ENCODE measurements at regions not wholly inside any gene's neighbourhood (a gene's known extent, or its start where the extent isn't known, plus 50 kb on each side); places are given as distances from the start of the nearest gene placed in this dataset.

DNA sequence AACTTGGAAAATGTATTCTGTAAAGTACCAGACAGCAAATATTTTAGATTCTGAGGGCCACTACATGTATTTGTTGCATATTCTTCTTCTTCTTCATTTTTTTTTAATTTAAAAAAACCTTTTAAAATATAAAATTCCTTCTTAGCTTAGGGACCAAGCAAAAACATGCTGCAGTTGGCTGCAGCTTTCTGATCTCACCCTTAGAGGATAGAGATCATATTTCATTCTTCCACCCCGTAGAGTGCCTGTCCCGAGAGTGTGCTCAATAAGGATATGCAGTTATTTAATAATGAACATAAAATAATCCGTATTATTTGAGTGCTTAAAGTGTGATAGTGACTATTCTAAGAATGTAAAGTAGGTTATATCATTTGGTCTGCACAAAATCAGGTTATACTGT is 204.2 kb upstream of the CD180 start:
- H3K4me1 ChIP-seq = no peaks in the 10 kb centered on the region
- H3K27ac ChIP-seq = no peak overlapping the region
- no peak for DNase-seq
- no peaks in the 10 kb centered on the region for H3K27me3 ChIP-seq
- H3K36me3 ChIP-seq = no peaks in the 10 kb centered on the region
- H3K9me3 ChIP-seq = no peaks in the 10 kb centered on the region
- intact Hi-C loops (cut with DNase I) = no loop called here
- H3K4me3 ChIP-seq (replicated peaks in 1 of 3) = no peak overlapping the region
- WGBS, 2 donors = 68 to 70% methylated on average over 3 of the region's 3 CpGs
- TF ChIP-seq POLR2A (IDR thresholded peaks at IDR 0.05) = no peak
- TF ChIP-seq, protein P1, sequence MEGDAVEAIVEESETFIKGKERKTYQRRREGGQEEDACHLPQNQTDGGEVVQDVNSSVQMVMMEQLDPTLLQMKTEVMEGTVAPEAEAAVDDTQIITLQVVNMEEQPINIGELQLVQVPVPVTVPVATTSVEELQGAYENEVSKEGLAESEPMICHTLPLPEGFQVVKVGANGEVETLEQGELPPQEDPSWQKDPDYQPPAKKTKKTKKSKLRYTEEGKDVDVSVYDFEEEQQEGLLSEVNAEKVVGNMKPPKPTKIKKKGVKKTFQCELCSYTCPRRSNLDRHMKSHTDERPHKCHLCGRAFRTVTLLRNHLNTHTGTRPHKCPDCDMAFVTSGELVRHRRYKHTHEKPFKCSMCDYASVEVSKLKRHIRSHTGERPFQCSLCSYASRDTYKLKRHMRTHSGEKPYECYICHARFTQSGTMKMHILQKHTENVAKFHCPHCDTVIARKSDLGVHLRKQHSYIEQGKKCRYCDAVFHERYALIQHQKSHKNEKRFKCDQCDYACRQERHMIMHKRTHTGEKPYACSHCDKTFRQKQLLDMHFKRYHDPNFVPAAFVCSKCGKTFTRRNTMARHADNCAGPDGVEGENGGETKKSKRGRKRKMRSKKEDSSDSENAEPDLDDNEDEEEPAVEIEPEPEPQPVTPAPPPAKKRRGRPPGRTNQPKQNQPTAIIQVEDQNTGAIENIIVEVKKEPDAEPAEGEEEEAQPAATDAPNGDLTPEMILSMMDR (IDR thresholded peaks at IDR 0.05) = no peak

DNA sequence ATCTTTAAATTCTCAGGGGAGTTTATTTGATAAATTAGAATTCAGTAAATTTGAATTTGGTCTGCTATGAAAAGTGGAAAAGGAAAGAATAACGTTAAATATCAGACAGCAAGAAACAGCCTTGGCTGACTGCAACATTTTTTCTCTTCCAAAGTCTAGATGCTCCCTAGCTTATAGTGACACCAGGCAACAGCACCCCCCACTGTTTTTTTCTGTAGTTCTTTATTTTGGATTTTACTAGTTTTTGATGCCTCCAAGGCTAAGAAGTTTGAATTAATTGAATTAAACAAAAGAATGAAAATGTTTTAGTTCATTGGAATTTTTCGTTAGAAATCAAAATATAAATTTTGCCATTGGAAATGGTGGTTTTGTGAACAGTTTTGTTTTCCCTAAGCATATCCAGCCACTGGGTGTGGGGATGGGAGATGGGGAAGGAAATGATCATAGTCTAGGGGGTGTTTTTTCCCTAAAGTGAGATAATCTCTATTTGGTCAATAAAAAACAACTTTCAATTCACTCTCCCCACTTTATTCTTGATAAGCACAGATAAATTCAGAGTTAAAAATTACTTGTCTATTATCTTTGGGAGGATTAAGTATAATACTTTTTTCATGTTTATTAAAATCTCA is 199.3 kb upstream of the CD180 start:
- no peak for DNase-seq
- Histone ChIP-seq H3K36me3 (no peaks in the 10 kb centered on the region), H3K4me1 (no peaks in the 10 kb centered on the region), H3K27ac (no peak overlapping the region), H3K9me3 (no peaks in the 10 kb centered on the region), H3K4me3 (replicated peaks in 1 of 3) (no peak overlapping the region), H3K27me3 (no peaks in the 10 kb centered on the region)
- TF ChIP-seq, protein P1 (IDR thresholded peaks at IDR 0.05) = peak in 3 of 6 experiments; percentile 21 to 30 (median 25)
- TF ChIP-seq POLR2A (IDR thresholded peaks at IDR 0.05) = no peak
- intact Hi-C loops (cut with DNase I) = no loop called here
- WGBS, 2 donors = 55 to 57% methylated on average over 2 of the region's 2 CpGs

DNA sequence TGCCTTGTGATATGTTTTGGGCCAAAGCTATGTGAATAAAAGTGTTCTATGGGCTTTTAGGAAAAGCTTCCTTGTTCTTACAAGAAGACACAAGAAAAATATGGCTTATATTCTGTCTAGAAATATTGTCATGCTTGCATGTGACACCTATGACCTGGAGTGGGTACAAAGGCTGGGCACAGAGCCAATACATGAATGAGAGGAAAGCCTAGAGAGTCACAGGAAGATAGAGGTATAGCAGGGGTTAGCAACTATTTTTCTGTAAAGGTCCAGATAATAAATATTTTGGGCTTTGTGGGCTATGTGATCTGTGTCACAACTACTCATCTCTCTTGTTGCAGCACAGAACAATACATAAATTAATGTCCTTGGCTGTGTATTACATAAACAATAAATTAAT is 196.6 kb upstream of the CD180 start:
- no peak overlapping the region for H3K27ac ChIP-seq
- no peak overlapping the region for H3K4me3 ChIP-seq (replicated peaks in 1 of 3)
- no peaks in the 10 kb centered on the region for H3K9me3 ChIP-seq
- intact Hi-C loops (cut with DNase I) = no loop called here
- no peaks in the 10 kb centered on the region for H3K36me3 ChIP-seq
- no peaks in the 10 kb centered on the region for H3K27me3 ChIP-seq
- DNase-seq = peak; percentile 8 to 11
- TF ChIP-seq, protein P1 (IDR thresholded peaks at IDR 0.05) = no peak
- H3K4me1 ChIP-seq = no peaks in the 10 kb centered on the region

DNA sequence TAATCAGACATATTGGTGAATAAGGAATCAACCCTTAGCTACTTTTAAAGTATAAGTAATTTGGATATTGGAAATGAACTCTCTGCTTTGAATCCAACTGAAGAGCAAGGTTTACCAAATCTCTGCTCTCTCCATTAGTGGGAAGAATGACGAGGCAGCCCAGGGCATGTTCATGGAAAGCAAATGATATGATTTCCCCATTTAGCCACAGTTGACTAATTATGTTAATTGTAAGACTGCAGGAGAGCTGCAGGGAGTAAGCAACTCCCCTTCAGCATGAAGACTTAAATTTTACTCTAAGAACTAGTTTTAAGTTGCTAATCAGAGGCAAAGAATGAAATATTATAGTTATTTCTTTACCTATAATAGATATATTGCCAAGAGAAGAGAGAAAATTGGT is 194.3 kb upstream of the CD180 start:
- Histone ChIP-seq H3K36me3 (no peaks in the 10 kb centered on the region), H3K9me3 (no peaks in the 10 kb centered on the region), H3K4me3 (replicated peaks in 1 of 3) (no peak overlapping the region), H3K27me3 (no peaks in the 10 kb centered on the region), H3K4me1 (no peaks in the 10 kb centered on the region), H3K27ac (no peak overlapping the region)
- 74 to 77% methylated on average over 1 of the region's 1 CpG for WGBS, 2 donors
- DNase-seq = no peak
- TF ChIP-seq, protein P1 (IDR thresholded peaks at IDR 0.05) = no peak
- TF ChIP-seq POLR2A (IDR thresholded peaks at IDR 0.05) = no peak
- intact Hi-C loops (cut with DNase I) = no loop called here

DNA sequence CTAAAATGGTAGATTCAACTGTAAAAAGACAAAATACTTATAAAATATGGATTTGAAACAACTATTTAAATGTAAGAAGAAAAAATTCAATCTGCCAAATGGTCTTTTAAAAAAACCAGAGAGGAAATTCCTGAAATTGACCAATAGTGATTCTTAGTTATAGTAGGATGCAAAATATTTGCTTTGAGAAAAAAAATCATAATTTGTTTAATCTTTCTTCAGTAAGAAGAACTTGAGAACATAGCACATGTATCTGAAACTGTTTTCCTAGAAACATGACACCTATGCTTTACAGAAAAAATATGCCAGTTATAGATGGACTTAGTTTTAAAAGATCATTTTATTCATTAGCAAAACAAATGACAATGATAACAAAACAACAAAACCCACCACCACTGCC is 186.9 kb upstream of the CD180 start:
- Histone ChIP-seq H3K27me3 (no peaks in the 10 kb centered on the region), H3K4me1 (peaks cover 11 to 21% of the 10 kb centered on the region in 2 donors), H3K36me3 (no peaks in the 10 kb centered on the region), H3K4me3 (replicated peaks in 1 of 3) (no peak overlapping the region), H3K9me3 (no peaks in the 10 kb centered on the region), H3K27ac (no peak overlapping the region)
- DNase-seq = no peak
- intact Hi-C loops (cut with DNase I) = no loop called here
- TF ChIP-seq, protein P1 (IDR thresholded peaks at IDR 0.05) = no peak
- TF ChIP-seq POLR2A (IDR thresholded peaks at IDR 0.05) = no peak
